ENCODE measurements at regions not wholly inside any gene's neighbourhood (a gene's known extent, or its start where the extent isn't known, plus 50 kb on each side); places are given as distances from the start of the nearest gene placed in this dataset.

GRCh38 chr5:67350618-67351201 lies 154.1 kb upstream of the CD180 start:
- no peak for FAIRE-seq

- no peak for FAIRE-seq
These were observed 153.6 kb upstream of the CD180 start for GRCh38 chr5:67350185-67350584.

- FAIRE-seq: no peak
These were observed 151.2 kb upstream of the CD180 start for GRCh38 chr5:67347821-67348220.

GRCh38 chr5:67346611-67347010 lies 150.0 kb upstream of the CD180 start:
- FAIRE-seq: no peak

- FAIRE-seq: no peak
These were observed 148.3 kb upstream of the CD180 start for GRCh38 chr5:67344870-67345269.

- no peak for FAIRE-seq
These were observed 147.2 kb upstream of the CD180 start for GRCh38 chr5:67343835-67344234.

- no peak for FAIRE-seq
These were observed 144.9 kb upstream of the CD180 start for GRCh38 chr5:67341478-67341877.

- FAIRE-seq: no peak
These were observed 142.7 kb upstream of the CD180 start for GRCh38 chr5:67339219-67339767.

- FAIRE-seq: no peak
These were observed 141.8 kb upstream of the CD180 start for GRCh38 chr5:67338421-67338820.

GRCh38 chr5:67337751-67338150 lies 141.2 kb upstream of the CD180 start:
- no peak for FAIRE-seq

GRCh38 chr5:67335426-67335825 lies 138.8 kb upstream of the CD180 start:
- no peak for FAIRE-seq

GRCh38 chr5:67334373-67334772 lies 137.8 kb upstream of the CD180 start:
- no peak for FAIRE-seq

GRCh38 chr5:67333171-67333570 lies 136.6 kb upstream of the CD180 start:
- no peak for FAIRE-seq

GRCh38 chr5:67331296-67331925 lies 134.8 kb upstream of the CD180 start:
- FAIRE-seq: no peak

- no peak for FAIRE-seq
These were observed 123.5 kb upstream of the CD180 start for GRCh38 chr5:67319935-67320725.

GRCh38 chr5:67318746-67319145 lies 122.1 kb upstream of the CD180 start:
- FAIRE-seq: no peak

- no peak for FAIRE-seq
These were observed 121.0 kb upstream of the CD180 start for GRCh38 chr5:67317603-67318002.

- no peak for FAIRE-seq
These were observed 120.1 kb upstream of the CD180 start for GRCh38 chr5:67316695-67317094.

GRCh38 chr5:67315082-67315989 lies 118.7 kb upstream of the CD180 start:
- FAIRE-seq: no peak

- FAIRE-seq: no peak
These were observed 115.1 kb upstream of the CD180 start for GRCh38 chr5:67311701-67312100.

GRCh38 chr5:67311208-67311607 lies 114.6 kb upstream of the CD180 start:
- FAIRE-seq: no peak

- no peak for FAIRE-seq
These were observed 114.1 kb upstream of the CD180 start for GRCh38 chr5:67310740-67311139.

GRCh38 chr5:67310169-67310568 lies 113.6 kb upstream of the CD180 start:
- no peak for FAIRE-seq

Data from islet of Langerhans (tissue), 1 donor.